H1 (cell line): ENCODE measurements at regions not wholly inside any gene's neighbourhood (a gene's known extent, or its start where the extent isn't known, plus 50 kb on each side); places are given as distances from the start of the nearest gene placed in this dataset.

ENCODE experiments used
- FOSL1 ChIP-seq: IDR thresholded peaks from 2 replicates; pipeline ENCODE4 v1.6.1; 2011; ENCODE audit warnings: mild to moderate bottlenecking, low read depth, low read length, moderate library complexity; ENCODE audit not compliant: insufficient read depth

DNA sequence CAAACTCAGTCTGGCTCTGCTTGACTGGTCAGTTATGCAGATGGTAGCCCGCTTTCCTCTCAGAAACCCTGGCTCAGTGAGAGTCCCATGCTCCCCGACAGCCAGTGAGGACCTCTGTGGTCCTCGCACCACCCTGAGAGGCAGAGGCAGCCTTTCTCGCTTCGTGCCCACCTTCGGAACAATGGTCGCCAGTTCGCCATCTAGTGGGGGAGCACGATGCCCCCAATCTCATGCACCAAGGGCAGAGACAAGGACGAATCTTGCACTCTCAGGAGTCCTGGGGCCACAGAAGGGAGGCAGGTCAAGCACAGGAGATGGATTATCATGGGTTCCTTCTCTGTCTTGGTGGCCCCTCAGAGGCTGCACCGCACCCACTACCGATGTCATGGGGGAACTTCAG, 75.2 kb downstream of the RHCG start (continued):
- TF ChIP-seq FOSL1, result no peak
- TF ChIP-seq, all 59 proteins: peak for 3
